PC-9 (cell line): ENCODE measurements at regions not wholly inside any gene's neighbourhood (a gene's known extent, or its start where the extent isn't known, plus 50 kb on each side); places are given as distances from the start of the nearest gene placed in this dataset.

Source experiments
- CTCF ChIP-seq: fragments of 200-600 bp; sonication (generic); conservative IDR thresholded peaks from 2 replicates; pipeline ENCODE4 v1.6.1; 2017; ENCODE audit warnings: mixed run types, antibody characterized with exemption, mild to moderate bottlenecking, moderate library complexity
- EZH2 ChIP-seq: fragments of 200-600 bp; sonication (generic); IDR thresholded peaks from 2 replicates; pipeline ENCODE4 v1.8.0; 2017; ENCODE audit warnings: antibody characterized with exemption, low read depth

DNA sequence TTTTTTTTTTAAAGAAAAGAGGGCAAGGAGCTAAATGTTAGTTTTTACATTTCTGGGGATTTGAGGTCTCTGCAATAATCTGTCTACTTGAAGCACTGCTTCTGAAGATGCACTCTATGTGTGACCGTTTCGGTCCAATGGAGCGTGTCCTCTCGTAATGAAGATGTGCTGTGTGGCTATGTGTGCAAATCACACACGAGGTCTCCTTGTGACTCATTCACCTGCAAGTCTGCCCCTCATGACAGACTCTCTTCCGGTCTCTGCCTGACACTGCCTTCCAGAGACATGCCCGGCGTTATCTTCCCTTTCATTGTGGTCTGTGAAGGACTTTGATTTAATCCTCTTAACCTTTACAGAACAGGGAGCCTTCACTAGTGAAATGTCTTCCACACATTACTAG lies 84.3 kb downstream of the TRAM1L1 start:
- TF ChIP-seq CTCF (no peak), EZH2 (no peak)
